ENCODE measurements at regions not wholly inside any gene's neighbourhood (a gene's known extent, or its start where the extent isn't known, plus 50 kb on each side); places are given as distances from the start of the nearest gene placed in this dataset.

- DNase-seq, result no peak
Measured at GRCh38 chr16:87080571-87081167, 236.5 kb downstream of the C16orf95 start.

- no peak for DNase-seq
Measured at GRCh38 chr16:87085441-87085840, 231.8 kb downstream of the C16orf95 start.

- peak; percentile 72 for DNase-seq
Measured at GRCh38 chr16:87086156-87086555, 231.0 kb downstream of the C16orf95 start.

- peak; percentile 60 for DNase-seq
Measured at GRCh38 chr16:87086575-87086974, 230.6 kb downstream of the C16orf95 start.

- DNase-seq, result no peak
Measured at GRCh38 chr16:87092958-87093357, 224.2 kb downstream of the C16orf95 start.

- DNase-seq, result no peak
Measured at GRCh38 chr16:87093804-87094555, 223.2 kb downstream of the C16orf95 start.

- DNase-seq, result no peak
Measured at GRCh38 chr16:87094556-87094865, 222.7 kb downstream of the C16orf95 start.

GRCh38 chr16:87095271-87095670 is 221.9 kb downstream of the C16orf95 start:
- no peak for DNase-seq

GRCh38 chr16:87096746-87097333 is 220.4 kb downstream of the C16orf95 start:
- no peak for DNase-seq

GRCh38 chr16:87098361-87098760 is 218.8 kb downstream of the C16orf95 start:
- DNase-seq, result no peak

GRCh38 chr16:87098976-87099720 is 218.0 kb downstream of the C16orf95 start:
- no peak for DNase-seq

GRCh38 chr16:87100306-87101058 is 216.7 kb downstream of the C16orf95 start:
- DNase-seq, result no peak

GRCh38 chr16:87101903-87102302 is 215.3 kb downstream of the C16orf95 start:
- DNase-seq, result peak; percentile 81

- no peak for DNase-seq
Measured at GRCh38 chr16:87107201-87107600, 210.0 kb downstream of the C16orf95 start.

GRCh38 chr16:87108278-87108677 is 208.9 kb downstream of the C16orf95 start:
- DNase-seq, result no peak

GRCh38 chr16:87108941-87109340 is 208.3 kb downstream of the C16orf95 start:
- peak; percentile 28 for DNase-seq

- no peak for DNase-seq
Measured at GRCh38 chr16:87114832-87115231, 202.4 kb downstream of the C16orf95 start.

GRCh38 chr16:87115646-87116045 is 201.5 kb downstream of the C16orf95 start:
- DNase-seq, result no peak

GRCh38 chr16:87117936-87118335 is 199.3 kb downstream of the C16orf95 start:
- no peak for DNase-seq

GRCh38 chr16:87119168-87119567 is 198.0 kb downstream of the C16orf95 start:
- DNase-seq, result no peak

- DNase-seq, result no peak
Measured at GRCh38 chr16:87119748-87120147, 197.4 kb downstream of the C16orf95 start.

GRCh38 chr16:87121816-87122215 is 195.4 kb downstream of the C16orf95 start:
- no peak for DNase-seq

Data from fibroblast of skin of right biceps (primary cell).